GM21515 (cell line): ENCODE measurements at regions not wholly inside any gene's neighbourhood (a gene's known extent, or its start where the extent isn't known, plus 50 kb on each side); places are given as distances from the start of the nearest gene placed in this dataset.
"Not testable (repeated sequence)": the region's sequence is repeated elsewhere in the genome, so short reads cannot be mapped to it uniquely, and the experiment has no call there.

Experiments used
- ATAC-seq: cut with Tn5 transposase; IDR thresholded peaks from one replicate; pipeline ENCODE4 v1.9.1; 2021; ENCODE audit not compliant: unreplicated experiment

DNA sequence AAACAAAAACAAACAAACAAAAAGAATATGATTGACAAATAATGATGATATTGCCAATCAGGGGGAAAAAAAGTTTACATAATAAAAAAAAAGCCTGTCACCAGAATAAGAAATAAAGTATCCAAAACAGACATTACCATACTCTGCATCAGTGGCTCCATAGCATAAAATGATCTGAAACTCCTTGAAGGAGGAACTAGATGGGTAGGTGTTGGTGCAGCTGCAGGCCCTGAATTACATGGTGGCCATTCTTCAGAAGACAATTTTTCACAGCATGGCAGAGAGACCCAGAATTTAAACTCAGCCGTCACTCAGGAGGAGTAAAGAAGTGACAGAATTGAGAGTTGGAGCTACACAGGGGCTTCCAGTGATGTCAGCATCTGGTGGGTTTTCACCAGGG is 60.2 kb downstream of the GLUL start:
- no peak for ATAC-seq

DNA sequence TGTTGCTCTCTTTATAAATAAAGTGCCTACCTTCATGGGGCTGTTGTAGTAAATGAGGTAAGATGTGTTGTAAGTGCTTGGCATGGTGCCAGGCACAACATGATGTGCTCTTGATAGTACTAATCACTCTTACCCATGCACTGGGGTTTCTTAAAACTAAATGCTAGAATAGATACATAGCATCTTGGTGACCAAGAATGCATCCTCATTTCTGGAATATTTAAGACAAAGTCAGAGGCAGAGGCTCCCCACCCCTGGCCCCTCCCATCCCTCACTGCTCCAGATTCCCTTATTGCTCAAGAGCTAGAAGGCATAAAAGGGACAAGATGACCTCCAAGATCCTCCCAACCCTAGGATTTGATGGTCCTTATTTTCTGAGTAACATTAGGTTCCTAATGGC is 61.3 kb downstream of the GLUL start:
- no peak for ATAC-seq

DNA sequence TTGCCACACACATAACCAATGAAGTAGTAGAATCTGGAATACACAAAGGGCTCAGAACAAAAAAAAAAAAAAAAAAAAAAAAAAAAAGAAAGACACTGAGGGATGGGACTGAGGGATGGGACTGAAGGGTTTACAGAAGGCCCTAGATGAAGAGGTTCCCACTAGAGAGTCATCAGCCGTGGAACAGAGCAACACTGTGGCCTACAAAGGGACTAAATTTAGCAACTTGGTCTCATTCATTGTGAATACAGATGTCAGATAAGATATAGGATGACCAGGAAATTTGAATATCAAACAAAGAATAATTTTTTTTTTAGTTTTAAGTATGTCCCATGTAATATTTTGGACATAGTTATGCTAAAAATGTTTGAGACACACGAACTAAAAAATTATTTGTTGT is 62.1 kb downstream of the GLUL start:
- ATAC-seq = no peak

DNA sequence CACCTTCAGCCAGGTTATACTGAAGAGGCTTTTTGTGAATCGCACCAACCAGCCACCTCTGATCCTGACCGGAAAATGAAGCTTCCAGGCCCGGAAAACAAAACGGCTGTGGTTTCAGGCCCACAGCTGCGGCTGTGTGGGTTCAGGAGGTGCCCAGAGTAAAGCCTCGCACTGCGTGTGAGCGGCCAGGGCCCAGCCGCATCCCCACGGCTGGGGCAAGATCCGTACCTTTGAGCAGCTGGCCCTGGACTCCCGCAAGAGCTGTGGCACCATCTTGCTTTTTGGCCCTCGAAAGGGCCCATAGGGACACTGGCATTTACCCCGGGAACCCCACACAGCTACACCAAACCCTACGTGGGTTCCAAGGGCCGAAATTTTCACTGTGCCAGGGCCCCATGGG is 63.0 kb downstream of the GLUL start:
- no peak for ATAC-seq

DNA sequence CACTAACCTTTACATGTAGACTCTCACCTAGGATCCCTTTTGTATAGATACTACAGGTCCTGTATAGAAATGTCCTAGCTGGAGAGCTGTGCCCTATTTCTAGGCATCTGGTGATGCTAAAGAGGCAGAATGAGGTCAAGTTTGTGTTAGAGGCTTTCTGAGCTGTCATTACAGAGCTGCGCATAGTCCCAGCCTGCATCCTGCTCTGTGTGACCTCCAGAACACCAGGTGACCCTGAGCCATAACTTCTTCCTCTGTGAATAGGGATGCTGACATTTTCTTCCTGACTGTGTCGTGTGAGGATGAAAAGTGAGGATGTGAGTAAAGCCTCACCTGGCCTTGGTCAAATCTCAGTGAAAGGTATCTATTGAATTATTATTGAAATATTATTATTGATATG is 66.3 kb downstream of the GLUL start:
- ATAC-seq = no peak

DNA sequence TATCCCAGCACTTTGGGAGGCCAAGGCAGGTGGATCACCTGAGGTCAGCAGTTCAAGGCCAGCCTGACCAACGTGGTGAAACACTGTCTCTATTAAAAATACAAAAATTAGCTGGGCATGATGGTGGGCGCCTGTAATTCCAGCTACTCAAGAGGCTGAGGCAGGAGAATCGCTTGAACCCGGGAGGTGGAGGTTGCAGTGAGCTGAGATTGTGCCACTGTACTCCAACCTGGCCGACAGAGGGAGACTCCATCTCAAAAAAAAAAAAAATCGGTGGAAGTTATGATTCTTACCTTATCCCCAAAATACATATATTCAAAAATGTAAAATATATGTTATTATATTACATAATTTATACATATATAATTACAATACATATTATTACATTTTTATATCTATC is 70.1 kb downstream of the GLUL start:
- not testable (repeated sequence) for ATAC-seq

DNA sequence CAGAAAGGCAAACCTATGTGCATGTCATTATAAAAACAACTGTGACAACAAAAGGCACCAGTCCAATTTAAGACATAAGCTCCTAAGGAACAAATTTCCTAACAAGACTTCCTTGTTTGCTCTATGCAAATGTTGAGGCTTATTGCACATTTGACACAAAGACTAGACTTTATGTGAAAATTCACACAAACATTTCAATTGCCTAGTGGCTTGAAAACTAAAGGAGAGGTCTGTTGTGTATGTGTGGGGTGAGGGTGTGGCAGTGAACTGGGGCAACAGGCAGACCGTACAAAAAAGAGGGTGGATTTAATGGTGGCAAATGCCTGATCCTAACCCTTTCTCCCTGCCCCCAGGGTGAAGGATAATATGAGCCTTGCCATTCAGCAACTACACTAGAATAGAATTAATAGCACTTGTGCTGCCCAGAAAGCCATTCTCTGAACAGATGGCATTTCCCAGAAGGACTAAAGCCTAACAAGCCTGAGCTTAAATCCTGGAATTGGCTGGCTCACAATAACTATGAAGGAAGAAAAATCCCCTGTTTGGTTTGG is 73.9 kb downstream of the GLUL start:
- ATAC-seq = no peak

DNA sequence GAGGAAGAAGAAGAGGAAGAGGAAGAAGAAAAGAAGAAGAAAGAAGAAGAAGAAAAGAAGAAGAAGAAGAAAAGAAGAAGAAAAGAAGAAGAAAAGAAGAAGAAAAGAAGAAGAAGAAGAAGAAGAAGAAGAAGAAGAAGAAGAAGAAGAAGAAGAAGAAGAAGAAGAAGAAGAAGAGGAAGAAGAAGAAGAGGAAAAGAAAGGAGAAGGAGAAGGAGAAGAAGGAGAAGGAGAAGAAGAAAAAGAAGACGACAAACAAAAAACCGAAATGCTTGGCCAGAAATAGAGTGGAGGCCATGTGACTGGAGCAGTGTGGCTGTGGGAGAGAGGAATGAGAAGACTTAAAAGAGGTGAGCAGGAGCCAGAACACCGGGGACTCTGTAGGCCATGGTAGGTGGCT is 75.1 kb downstream of the GLUL start:
- ATAC-seq = not testable (repeated sequence)

DNA sequence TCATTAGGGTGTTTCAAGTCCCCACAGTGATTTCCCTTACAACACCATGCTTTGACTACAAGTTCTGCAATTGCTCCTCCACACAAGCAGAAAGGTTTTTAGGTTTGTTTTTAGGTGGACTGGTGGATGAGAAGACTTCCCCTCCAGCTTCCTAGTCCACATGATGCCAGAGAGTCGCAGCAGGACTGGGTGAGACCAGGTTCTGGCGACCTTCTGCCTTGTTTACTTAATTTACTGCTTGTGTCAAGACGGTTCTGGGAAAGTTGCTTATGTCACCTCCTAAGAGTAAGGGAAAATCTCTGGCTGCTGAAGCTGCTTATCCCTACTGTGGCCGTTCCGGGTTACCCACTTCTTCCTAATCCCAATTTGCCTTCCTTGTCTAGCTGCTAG is 76.4 kb downstream of the GLUL start:
- ATAC-seq = no peak

DNA sequence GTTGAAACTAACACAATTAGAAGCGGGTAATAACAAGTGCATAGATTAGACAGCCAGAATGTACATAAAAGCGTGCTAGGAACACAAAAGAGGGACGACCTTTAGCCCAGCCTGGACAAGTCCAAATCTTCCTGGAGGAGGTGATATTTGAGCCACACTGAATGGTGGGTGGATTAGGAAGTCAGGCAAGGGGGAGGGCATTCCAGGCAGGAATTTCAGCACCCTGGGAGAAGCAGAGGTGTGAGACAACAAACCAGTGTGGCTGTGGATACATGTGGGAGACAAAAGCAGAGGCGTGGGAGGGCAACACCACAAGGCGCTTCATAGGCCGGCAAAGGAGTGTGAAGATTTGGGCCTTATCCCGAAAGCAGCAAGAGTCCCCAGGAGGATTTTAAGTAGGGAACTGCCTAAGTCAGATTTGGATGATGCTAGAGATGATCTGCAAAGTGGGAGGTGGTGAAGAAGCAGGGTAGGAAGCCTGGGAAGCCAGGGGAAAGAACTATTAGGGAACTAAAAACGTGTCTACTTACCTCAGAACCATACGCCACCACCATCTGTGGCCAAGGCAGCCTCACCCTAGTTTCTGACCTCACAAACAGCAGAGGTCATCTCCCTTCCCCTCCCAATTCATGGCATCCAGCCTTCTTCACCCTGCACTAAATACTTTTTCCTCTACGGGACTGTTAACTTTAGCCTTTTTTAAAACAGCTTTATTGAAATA is 81.8 kb downstream of the GLUL start:
- no peak for ATAC-seq

DNA sequence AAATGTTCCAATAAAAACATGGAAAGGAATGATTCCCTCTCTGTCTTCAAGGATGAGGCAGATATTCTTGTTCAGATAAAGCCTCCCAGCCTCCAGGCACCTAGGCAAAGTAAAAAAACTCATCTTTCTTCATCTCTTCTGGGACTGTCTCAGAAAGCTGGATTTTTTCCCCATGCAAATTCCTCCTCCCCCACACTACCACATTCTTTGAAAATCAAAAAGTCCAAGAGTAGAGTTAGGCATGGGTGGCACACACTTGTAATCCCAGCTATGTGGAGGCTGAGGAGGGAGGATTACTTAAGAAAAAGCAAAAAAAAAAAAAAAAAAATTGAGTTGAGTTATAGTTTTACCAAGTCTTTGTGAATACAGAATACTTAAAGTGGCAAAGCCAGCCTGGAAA is 82.8 kb downstream of the GLUL start:
- no peak for ATAC-seq

DNA sequence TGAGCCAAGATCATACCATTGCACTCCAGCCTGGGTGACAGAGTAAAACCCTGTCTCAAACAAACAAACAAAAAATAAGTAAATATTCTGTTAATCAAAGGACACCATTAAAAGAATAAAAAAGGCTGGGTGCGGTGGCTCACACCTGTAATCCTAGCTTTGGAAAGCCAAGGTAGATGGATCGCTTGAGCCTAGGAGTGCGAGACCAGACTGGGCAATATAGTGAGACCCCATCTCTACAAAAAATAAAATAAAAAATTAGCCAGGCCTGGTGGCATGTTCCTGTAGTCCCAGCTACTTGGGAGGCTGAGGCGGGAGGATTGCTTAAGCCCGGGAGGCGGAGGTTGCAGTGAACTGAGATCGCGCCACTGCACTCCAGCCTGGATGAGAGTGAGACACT is 84.1 kb downstream of the GLUL start:
- ATAC-seq = not testable (repeated sequence)

DNA sequence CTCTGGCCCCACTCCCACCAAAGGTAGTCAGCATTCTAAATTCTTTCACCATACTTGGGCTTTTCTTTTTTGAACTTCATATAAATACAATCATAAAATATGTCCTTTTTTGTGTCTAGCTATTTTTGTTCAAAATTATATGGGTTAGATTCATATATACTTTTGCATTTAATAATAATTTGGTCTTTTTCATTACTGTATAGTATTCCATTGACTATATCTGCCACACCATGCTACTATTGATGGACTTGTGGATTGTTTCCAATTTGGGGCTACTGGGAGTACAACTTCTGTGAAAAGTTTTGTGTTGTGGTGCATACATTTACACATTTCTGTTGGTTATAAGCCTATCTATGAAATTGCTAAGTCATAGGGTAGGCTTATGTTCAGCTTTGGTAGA is 85.7 kb downstream of the GLUL start:
- no peak for ATAC-seq

DNA sequence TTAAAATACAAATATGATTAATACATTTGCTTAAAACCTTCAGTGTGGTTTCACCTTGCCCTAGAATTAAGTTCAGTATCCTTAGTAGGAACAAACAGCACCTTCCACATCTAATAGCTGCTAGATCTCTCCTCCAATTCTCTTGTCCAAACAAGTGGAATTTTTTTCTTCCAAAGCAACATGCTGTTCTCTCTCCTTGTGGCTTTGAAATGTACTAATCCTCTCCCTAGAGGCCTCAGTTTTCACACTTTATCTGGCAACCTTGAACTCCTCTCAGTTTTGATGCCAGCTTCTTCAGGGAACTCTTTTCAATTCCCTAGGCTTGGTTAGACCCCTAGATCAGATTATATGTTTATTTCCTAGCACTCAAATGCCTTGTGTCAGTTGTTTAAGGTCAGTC is 87.0 kb downstream of the GLUL start:
- ATAC-seq = no peak

DNA sequence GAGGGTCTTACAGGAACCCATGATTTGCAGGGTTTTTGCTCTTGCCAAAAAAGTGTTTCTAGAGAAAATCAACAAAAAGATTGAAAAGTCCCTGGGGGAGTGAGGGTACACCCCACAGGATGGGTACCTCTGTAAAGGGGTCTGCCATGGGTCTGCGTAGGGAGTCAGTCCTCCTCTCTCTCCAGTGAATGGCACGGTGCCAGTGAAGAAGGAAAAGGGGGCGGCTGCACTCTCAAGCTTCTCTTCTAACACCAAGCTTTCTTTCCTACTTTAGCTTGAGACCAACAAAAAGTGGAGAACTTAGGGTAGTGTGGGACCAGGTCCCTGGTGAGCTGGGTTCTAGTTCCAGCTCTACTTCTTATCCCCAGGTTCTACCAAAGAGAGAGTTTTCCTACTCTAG is 87.4 kb downstream of the GLUL start:
- peak; percentile 12 for ATAC-seq

DNA sequence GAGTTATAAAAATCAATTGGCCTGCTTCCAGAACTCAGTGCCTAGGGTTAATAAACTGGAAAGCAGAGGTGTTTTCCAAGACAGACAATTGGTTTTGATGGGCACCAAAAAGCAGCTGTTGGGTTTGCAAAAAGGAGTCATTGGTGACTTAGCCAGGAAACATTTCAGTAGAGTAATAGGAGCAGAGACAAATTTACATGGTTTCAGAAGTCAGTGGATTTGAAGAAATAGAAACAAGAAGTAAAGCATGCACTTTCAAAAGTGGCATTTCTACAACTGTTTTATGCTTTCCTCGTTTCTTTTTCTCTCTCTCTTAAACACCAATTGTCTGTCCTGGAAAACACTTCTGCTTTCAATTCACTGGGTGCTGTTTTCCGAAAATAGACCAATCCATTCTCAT is 87.8 kb downstream of the GLUL start:
- ATAC-seq = peak; percentile 84

DNA sequence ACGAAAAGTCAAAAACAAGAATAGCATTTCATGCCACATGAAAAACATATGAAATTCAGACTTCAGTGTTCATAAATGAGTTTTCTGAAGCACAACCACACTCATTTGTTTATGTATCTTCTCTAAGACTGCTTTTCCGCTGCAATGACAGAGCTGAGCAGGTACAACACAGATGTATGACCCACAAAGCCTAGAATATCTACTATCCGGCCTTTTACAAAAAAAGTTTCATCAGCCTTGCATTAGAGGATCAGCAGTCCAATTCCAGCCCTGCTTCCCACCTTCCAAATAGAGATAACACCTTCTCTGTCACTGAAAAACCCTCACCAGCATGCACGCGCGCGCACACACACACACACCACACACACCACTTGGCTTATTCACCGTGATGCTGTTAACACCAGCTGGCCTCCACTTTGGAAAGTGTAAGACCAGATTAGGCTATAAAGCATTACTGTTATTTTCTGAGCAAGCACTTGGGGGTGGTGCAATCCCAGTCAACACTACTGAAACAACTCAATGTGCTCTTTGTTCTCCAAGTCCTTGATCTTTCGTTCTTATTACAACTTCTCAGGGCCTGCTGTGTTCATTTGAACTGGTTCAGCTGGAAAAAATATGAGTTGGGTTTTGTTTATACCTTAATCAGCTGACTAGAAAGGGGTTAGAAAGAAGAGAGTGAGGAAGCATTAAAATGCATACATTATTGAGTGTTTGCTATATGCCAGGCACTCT is 90.0 kb downstream of the GLUL start:
- no peak for ATAC-seq

DNA sequence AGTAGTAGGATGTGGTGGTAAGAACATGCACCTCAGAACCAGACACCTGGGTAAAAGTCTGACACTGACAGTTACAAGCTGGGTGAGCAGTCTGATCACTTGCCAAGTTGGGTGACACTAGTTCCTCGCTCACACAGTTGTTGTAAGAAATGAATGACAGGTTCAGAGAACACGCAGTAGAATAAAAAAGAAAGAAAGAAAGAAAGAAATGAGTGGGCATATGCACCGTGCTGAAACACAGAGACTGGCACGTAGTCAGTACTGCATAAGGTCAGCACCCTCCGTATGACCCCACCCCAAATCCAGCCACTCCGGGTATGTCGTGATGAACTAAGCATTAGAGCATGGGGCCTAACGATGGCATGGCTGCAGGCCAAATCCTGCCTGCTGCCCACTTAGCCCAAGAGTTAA is 90.6 kb downstream of the GLUL start:
- ATAC-seq = no peak

DNA sequence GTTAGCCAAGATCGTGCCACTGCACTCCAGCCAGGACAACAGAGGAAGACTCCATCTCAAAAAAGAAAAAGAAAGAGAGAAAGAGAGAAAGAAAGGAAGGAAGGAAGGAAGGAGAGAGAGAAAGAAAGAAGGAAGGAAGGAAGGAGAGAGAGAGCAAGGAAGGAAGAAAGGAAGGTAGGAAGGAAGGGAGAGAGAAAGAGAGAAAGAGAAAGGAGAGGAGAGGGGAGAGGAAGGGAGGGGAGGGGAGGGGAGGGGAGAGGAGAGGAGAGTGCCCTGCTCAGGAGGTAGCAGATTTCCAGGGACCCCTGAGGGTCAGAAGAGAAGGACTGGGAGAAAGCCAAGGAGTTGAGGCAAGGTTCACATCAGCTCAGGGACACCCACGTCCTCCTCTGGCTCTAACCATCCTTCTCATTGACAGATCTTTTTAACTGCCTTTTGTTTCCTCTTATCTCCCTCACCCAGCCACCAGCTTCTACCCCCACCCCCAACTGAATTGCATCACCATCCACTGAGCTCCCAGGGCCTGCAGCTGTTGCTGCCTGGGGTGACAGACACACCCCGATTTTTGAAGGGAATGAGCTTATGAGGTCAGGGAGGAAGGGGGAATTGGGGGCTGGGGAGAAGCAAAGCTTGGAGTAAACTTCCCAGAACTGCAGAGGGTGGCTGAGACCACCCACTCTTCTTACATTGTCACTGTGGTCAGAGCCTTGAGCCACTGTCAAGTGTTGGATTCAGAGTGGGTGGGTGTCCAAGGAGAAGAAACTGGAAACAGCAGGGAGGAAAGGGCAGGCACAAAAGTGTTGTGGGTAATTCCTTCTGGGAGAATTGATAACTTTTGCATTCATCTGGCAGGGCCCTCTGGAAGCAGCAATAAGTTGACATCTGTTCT is 91.6 kb downstream of the GLUL start:
- no peak for ATAC-seq

DNA sequence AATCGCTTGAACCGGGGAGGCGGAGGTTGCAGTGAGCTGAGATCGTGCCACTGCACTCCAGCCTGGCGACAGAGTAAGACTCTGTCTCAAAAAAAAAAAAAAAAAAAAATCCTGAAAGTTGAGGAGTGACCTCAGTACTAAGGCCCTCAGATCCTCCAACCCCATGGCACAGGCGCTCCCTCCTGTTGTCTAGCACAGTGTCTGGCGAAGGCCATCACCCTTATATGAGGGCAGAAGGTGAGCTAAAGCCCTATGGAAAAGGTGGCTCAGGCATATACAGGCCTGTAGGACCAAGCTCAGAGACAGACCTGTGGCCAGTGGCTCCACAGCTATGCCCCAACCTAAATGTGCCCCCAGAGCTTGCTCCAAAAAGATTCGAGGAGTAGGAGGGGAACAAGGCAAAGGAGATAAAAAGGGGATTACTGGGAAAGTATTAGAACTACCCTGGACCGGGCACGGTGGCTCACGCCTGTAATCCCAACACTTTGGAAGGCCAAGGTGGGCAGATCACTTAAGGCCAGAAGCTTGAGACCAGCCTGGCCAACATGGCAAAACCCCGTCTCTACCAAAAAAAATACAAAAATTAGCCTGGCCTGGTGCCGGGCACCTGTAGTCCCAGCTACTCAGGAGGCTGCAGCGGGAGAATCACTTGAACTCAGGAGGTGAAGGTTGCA is 92.4 kb downstream of the GLUL start:
- ATAC-seq = not testable (repeated sequence)

DNA sequence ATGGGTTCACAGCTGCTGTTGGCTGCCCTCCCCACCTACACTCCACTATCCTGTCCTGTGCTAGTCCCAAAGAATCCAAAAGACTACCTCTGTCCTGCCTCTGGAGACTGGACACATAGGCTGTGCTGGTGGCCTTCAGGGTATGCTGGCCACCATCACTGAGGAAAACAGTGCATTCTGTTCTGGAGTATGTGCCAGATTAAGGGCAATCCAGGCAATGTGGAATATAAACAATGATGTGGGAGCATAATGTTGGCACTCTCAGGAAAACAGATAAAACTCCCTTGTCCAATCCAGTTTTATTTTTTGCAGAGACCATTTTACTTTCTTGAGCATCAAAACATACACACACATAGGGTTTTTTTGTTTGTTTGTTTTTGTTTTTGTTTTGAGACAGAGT is 94.3 kb downstream of the GLUL start:
- no peak for ATAC-seq
